ENCODE measurements at regions not wholly inside any gene's neighbourhood (a gene's known extent, or its start where the extent isn't known, plus 50 kb on each side); places are given as distances from the start of the nearest gene placed in this dataset.

DNA sequence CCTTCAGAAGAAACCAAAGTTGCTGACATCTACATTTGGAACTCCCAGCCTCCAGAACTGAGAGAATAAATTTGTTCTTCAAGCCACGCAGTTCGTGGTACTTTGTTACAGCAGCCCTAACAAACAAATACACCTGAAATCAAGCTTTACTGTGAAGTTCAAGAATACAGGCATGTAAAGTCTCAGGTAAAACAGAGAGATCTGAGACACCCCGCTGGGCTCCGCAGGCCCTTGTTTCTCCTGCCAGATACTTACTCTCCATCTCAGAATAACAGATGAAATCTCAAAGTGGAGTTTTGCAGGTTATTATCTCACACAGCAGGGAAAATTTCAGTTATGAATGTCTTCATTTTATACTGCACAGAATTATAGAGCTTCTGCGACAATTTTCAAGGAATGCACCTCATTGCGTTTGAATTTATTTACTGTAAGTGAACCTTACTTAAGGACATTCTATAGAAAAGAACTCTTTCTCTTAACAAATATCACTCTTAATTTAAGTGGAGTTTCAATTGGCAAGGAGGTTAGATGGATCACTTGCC is 492.4 kb upstream of the LRATD1 start:
- ChIA-PET CTCF (ENCODE audit: low intra/inter-chr PET ratio, low total read pairs) (no interaction called here), POLR2A (no interaction called here)
- intact Hi-C loops (cut with micrococcal nuclease; ENCODE audit: unreplicated experiment) (no loop called here), in situ Hi-C loops (cut with HindIII; ENCODE audit: extremely low pct_ligation_motif_present, low pct_unique_long_range_greater_than_20kb) (no loop called here)
- no TSS peak for BruUV-seq (replicated peaks)
- WGBS (ENCODE audit: low lambda C conversion rate) = 27% methylated on average over 6 of the region's 6 CpGs
- Histone ChIP-seq H3K9ac (ENCODE audit: insufficient read depth, low read depth, low read length) (no peak overlapping the region), H3K4me1 (ENCODE audit: insufficient read depth, low read length) (no peaks in the 10 kb centered on the region), H3K36me3 (replicated peaks in 1 of 2; ENCODE audit: control insufficient read depth in 1 of 2, insufficient read depth in 2 of 2, low read length in 2 of 2) (no peaks in the 10 kb centered on the region), H4K20me1 (ENCODE audit: insufficient read depth, low read length) (no peaks in the 10 kb centered on the region), H3K27ac (ENCODE audit: extremely low read length, insufficient read depth, low read length) (no peak overlapping the region), H3K9me3 (ENCODE audit: low read length) (peaks cover 18% of the 10 kb centered on the region; the same call in 1 of the 2 replicates), H3K4me3 (replicated peaks in 1 of 3; ENCODE audit: insufficient read depth in 1 of 3, low read depth in 2 of 3, low read length in 3 of 3) (no peak overlapping the region), H3K27me3 (ENCODE audit: control insufficient read depth in 1 of 2, insufficient read depth in 2 of 2, low read length in 2 of 2) (no peaks in the 10 kb centered on the region), H2AFZ (ENCODE audit: low read length) (no peak overlapping the region), H3K4me2 (ENCODE audit: low read depth, low read length) (no peak overlapping the region), H3K79me2 (ENCODE audit: insufficient read depth, low read length) (no peaks in the 10 kb centered on the region)
- FAIRE-seq = no peak
- no peak for DNase-seq (ENCODE audit: low spot score)
- no peak for ATAC-seq
- TF ChIP-seq PPARG (CRISPR knock-in tag; conservative IDR thresholded peaks at IDR 0.05) (no peak), SNAI1 (CRISPR knock-in tag; IDR thresholded peaks at IDR 0.05; ENCODE audit: borderline replicate concordance) (no peak), ATM (IDR thresholded peaks at IDR 0.05; ENCODE audit: borderline replicate concordance) (no peak), ZZZ3 (CRISPR knock-in tag; IDR thresholded peaks at IDR 0.05; ENCODE audit: borderline replicate concordance) (no peak), HIC2 (CRISPR knock-in tag; IDR thresholded peaks at IDR 0.05; ENCODE audit: low read depth) (no peak), SMYD3 (CRISPR knock-in tag; IDR thresholded peaks at IDR 0.05) (no peak), BRD4 (CRISPR knock-in tag; IDR thresholded peaks at IDR 0.05) (no peak), BCLAF1 (IDR thresholded peaks at IDR 0.05) (no peak), NFAT5 (CRISPR knock-in tag; IDR thresholded peaks at IDR 0.05) (no peak), ZNF772 (CRISPR knock-in tag; IDR thresholded peaks at IDR 0.05) (no peak), TRIM24 (CRISPR knock-in tag; IDR thresholded peaks at IDR 0.05) (no peak), ZNF775 (CRISPR knock-in tag; IDR thresholded peaks at IDR 0.05; ENCODE audit: borderline replicate concordance) (no peak)
- TF ChIP-seq, protein P1, sequence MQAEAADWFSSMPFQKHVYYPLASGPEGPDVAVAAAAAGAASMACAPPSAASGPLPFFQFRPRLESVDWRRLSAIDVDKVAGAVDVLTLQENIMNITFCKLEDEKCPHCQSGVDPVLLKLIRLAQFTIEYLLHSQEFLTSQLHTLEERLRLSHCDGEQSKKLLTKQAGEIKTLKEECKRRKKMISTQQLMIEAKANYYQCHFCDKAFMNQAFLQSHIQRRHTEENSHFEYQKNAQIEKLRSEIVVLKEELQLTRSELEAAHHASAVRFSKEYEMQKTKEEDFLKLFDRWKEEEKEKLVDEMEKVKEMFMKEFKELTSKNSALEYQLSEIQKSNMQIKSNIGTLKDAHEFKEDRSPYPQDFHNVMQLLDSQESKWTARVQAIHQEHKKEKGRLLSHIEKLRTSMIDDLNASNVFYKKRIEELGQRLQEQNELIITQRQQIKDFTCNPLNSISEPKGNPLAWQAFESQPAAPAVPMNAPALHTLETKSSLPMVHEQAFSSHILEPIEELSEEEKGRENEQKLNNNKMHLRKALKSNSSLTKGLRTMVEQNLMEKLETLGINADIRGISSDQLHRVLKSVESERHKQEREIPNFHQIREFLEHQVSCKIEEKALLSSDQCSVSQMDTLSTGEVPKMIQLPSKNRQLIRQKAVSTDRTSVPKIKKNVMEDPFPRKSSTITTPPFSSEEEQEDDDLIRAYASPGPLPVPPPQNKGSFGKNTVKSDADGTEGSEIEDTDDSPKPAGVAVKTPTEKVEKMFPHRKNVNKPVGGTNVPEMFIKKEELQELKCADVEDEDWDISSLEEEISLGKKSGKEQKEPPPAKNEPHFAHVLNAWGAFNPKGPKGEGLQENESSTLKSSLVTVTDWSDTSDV (CRISPR knock-in tag; IDR thresholded peaks at IDR 0.05) = no peak

Measured in HepG2 (cell line).